Activated naive CD4-positive, alpha-beta T cell treated with anti-CD3 and anti-CD28 coated beads for 36 hours (primary cell): ENCODE measurements at regions not wholly inside any gene's neighbourhood (a gene's known extent, or its start where the extent isn't known, plus 50 kb on each side); places are given as distances from the start of the nearest gene placed in this dataset.
"Not testable (repeated sequence)": the region's sequence is repeated elsewhere in the genome, so short reads cannot be mapped to it uniquely, and the experiment has no call there.

ENCODE experiments used
- CTCF ChIA-PET: fragments of 350-600 bp; sonication (Branson Sonifier 250); formaldehyde crosslinking; loops from one replicate; lab custom pipeline; 2021; ENCODE audit warnings: antibody characterized with exemption; lab: Charles Lee
- DNase-seq: peaks from one replicate; pipeline ENCODE4 v3.0.0-alpha.2; 2020
- H3K27ac Mint-ChIP-seq: one replicate; pipeline ENCODE4 v1.8.0; 2021; ENCODE audit warnings: mild to moderate bottlenecking, mixed read lengths
- H3K27me3 Mint-ChIP-seq: one replicate; pipeline ENCODE4 v1.8.0; 2021; ENCODE audit warnings: low read depth, mixed read lengths
- H3K36me3 Mint-ChIP-seq: one replicate; pipeline ENCODE4 v1.8.0; 2021; ENCODE audit warnings: low read depth, mixed read lengths
- H3K4me1 Mint-ChIP-seq: one replicate; pipeline ENCODE4 v1.8.0; 2021; ENCODE audit warnings: low read depth, mixed read lengths
- H3K4me3 Mint-ChIP-seq: one replicate; pipeline ENCODE4 v1.8.0; 2021; ENCODE audit warnings: mild to moderate bottlenecking, moderate library complexity, mixed read lengths
- H3K9me3 Mint-ChIP-seq: one replicate; pipeline ENCODE4 v1.8.0; 2021; ENCODE audit warnings: mixed read lengths
- intact Hi-C: fragments of 100-400 bp; cut with micrococcal nuclease; formaldehyde crosslinking; loops from one replicate; pipeline ENCODE4 v1.15.1; 2023

GRCh38 chr1:101600615-101601014, 363.8 kb downstream of the S1PR1 start:
- H3K9me3 Mint-ChIP-seq, H3K27ac Mint-ChIP-seq, intact Hi-C loops, H3K4me1 Mint-ChIP-seq, H3K4me3 Mint-ChIP-seq, CTCF ChIA-PET, H3K27me3 Mint-ChIP-seq, H3K36me3 Mint-ChIP-seq, DNase-seq: not testable (repeated sequence)

DNA sequence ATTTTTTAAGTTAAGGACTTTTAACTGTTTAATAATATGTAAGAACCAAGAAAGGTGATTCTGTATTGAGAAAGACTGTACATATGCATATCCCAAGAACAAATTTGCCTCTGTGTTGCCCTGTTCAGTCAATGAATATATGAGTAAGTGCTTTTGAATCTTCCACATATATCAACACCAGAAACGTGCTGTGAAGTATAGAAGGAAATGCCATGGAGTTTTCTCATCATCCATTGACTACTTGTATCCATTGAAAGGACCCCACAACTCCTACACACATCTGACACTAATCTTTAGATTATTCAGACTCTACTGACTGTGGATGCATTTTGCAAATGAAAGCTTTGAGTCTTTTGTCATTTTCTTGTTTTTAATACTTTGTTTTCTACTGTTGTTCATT, 366.9 kb downstream of the S1PR1 start:
- no peaks in the 10 kb centered on the region for H3K4me1 Mint-ChIP-seq
- DNase-seq = no peak
- intact Hi-C loops = no loop called here
- H3K9me3 Mint-ChIP-seq = no peaks in the 10 kb centered on the region
- CTCF ChIA-PET = no interaction called here
- H3K27ac Mint-ChIP-seq = no peak overlapping the region
- peaks cover 4% of the 10 kb centered on the region for H3K27me3 Mint-ChIP-seq
- H3K4me3 Mint-ChIP-seq = no peak overlapping the region
- H3K36me3 Mint-ChIP-seq = no peaks in the 10 kb centered on the region

DNA sequence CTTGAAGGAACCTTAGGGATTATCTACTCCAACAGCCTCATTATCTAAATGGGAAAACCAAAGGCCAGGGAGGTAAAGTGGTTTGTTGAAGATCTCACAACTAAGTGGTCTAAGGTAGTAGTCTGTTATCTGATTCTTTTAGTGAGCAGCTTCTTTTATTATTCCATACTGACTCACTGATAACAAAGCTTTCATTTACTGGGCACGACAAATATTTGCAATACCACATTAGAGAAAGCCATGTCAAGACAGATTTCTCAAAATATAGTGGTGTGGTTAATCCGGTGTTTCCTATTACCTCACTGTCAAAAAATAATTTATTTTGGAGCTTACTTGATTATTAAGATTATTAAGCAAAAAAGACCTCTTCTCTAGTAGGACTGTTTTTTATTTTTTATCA, 369.1 kb downstream of the S1PR1 start:
- Mint-ChIP-seq H3K4me1 (no peaks in the 10 kb centered on the region), H3K27ac (no peak overlapping the region), H3K4me3 (no peak overlapping the region), H3K9me3 (peaks cover 5% of the 10 kb centered on the region), H3K36me3 (no peaks in the 10 kb centered on the region), H3K27me3 (peaks cover 4% of the 10 kb centered on the region)
- intact Hi-C loops = no loop called here
- DNase-seq = no peak
- CTCF ChIA-PET = no interaction called here

GRCh38 chr1:101613546-101613945, 376.7 kb downstream of the S1PR1 start:
- CTCF ChIA-PET = no interaction called here
- no peak overlapping the region for H3K27ac Mint-ChIP-seq
- peaks cover 5% of the 10 kb centered on the region for H3K9me3 Mint-ChIP-seq
- no peak for DNase-seq
- no peaks in the 10 kb centered on the region for H3K4me1 Mint-ChIP-seq
- peaks cover 1% of the 10 kb centered on the region for H3K27me3 Mint-ChIP-seq
- intact Hi-C loops = no loop called here
- no peak overlapping the region for H3K4me3 Mint-ChIP-seq
- no peaks in the 10 kb centered on the region for H3K36me3 Mint-ChIP-seq

DNA sequence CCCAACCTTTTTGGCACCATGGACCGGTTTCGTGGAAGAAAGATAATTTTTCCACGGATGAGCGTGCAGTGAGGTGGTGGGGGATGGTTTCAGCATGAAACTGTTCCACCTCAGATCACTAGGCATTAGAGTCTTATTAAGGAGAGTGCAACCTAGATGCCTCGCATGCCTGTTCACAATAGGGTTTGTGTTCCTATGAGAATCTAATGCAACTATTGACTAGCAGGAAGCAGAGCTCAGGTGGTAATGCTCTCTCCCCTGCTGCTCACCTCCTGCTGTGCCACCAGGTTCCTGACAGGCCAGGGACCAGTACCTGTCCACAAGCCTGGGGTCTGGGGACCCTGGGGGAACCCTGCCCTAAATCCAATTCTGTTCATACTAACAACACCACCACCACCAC, 377.8 kb downstream of the OLFM3 start:
- Mint-ChIP-seq H3K27me3 (peaks cover 9% of the 10 kb centered on the region), H3K36me3 (no peaks in the 10 kb centered on the region), H3K4me1 (no peaks in the 10 kb centered on the region), H3K4me3 (no peak overlapping the region), H3K9me3 (no peaks in the 10 kb centered on the region), H3K27ac (no peak overlapping the region)
- CTCF ChIA-PET = no interaction called here
- DNase-seq = no peak
- intact Hi-C loops = no loop called here

DNA sequence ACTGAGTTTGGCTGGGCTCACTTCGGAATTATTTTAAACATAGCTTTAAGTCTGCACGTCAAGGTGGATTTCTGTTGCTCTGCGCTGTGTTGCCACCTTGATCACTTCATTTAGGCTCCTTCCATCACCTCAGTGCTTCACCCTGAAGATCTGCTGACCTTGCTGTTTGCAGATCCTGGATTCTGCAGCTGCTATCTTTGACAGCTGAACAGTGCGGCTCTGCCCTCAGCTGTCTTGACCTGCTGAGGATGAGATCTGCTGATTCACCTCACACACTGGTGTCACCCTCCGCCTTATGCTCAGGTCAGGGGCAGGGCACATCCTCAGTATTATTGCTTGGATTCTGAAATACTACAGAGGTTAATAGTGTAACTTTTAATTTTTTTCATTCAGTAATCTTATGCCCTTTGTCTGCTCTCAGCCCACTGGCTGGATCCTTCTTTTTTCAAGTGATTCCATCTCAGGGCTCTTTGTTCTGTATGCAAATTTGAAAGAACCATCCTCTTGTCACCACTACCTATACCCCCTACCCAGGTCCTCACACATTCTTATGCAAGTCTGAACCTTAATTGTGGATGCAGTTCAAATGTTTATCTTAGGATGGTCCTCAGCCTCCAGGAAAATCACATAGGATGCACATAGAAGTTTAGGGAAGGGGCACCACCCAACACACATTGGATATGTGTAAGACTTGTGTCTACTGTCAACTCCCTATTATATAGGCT, 364.0 kb downstream of the OLFM3 start:
- Mint-ChIP-seq H3K9me3 (no peaks in the 10 kb centered on the region), H3K27me3 (no peaks in the 10 kb centered on the region), H3K4me1 (no peaks in the 10 kb centered on the region), H3K36me3 (no peaks in the 10 kb centered on the region), H3K27ac (no peak overlapping the region), H3K4me3 (no peak overlapping the region)
- CTCF ChIA-PET = no interaction called here
- DNase-seq = no peak
- intact Hi-C loops = no loop called here

DNA sequence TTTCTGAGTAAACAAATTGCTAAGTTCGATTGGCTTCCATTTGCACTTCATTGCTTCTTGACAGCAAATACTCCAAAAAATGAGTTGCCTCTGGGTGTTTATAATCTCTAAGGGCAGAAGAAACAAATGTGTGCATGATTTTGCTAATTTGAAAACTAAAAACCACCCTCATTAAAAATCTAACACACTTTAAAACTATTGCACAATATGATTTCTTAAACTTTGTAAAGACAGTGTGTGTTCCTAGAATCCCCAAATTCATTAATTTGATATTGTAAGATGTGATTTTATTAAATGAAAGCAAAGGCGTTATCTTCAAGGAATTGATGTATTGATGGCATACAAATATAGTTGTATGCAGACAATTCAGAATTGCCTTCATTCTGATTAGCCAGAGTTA, 350.9 kb downstream of the OLFM3 start:
- H3K27ac Mint-ChIP-seq = no peak overlapping the region
- CTCF ChIA-PET = no interaction called here
- no peaks in the 10 kb centered on the region for H3K9me3 Mint-ChIP-seq
- H3K36me3 Mint-ChIP-seq = no peaks in the 10 kb centered on the region
- H3K4me3 Mint-ChIP-seq = no peak overlapping the region
- no peaks in the 10 kb centered on the region for H3K27me3 Mint-ChIP-seq
- H3K4me1 Mint-ChIP-seq = no peaks in the 10 kb centered on the region
- no peak for DNase-seq
- intact Hi-C loops = no loop called here

DNA sequence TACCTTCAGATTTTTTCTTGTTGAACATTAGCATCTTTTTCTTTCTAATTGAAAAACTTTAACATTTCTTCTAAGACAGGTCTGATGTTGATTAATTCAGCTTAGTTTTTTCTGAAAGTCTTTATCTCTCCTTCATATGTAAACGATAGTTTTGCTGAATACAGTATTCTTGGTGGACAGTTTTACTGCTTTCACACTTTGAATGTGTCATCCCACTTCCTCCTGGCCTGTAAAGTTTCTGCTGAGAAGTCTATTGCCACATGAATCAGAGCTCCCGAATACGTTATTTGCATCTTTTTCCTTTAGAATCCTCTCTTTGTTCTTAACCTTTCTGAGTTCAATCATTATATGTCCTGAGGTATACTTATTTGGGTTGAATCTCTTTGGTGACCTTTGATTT, 344.2 kb downstream of the OLFM3 start:
- no peaks in the 10 kb centered on the region for H3K4me1 Mint-ChIP-seq
- H3K27ac Mint-ChIP-seq = no peak overlapping the region
- no peaks in the 10 kb centered on the region for H3K27me3 Mint-ChIP-seq
- intact Hi-C loops = no loop called here
- CTCF ChIA-PET = no interaction called here
- no peak for DNase-seq
- H3K4me3 Mint-ChIP-seq = no peak overlapping the region
- H3K9me3 Mint-ChIP-seq = peaks cover 6% of the 10 kb centered on the region
- H3K36me3 Mint-ChIP-seq = no peaks in the 10 kb centered on the region

- CTCF ChIA-PET = no interaction called here
- no peaks in the 10 kb centered on the region for H3K4me1 Mint-ChIP-seq
- no peaks in the 10 kb centered on the region for H3K36me3 Mint-ChIP-seq
- DNase-seq = peak; percentile 7
- no peaks in the 10 kb centered on the region for H3K27me3 Mint-ChIP-seq
- H3K9me3 Mint-ChIP-seq = peaks cover 6% of the 10 kb centered on the region
- intact Hi-C loops = no loop called here
- H3K4me3 Mint-ChIP-seq = no peak overlapping the region
- no peak overlapping the region for H3K27ac Mint-ChIP-seq
These were observed 343.2 kb downstream of the OLFM3 start for GRCh38 chr1:101653482-101653946.

- no peak for DNase-seq
- CTCF ChIA-PET = interaction anchor here (0.6 to 0.7 kb wide), 2 partner anchors 195 to 287 kb away, joined by 3 read pairs; no protein-coding TSS in a partner anchor
- Mint-ChIP-seq H3K4me1 (no peaks in the 10 kb centered on the region), H3K4me3 (no peak overlapping the region), H3K36me3 (no peaks in the 10 kb centered on the region), H3K27me3 (no peaks in the 10 kb centered on the region), H3K9me3 (peaks cover 12% of the 10 kb centered on the region), H3K27ac (no peak overlapping the region)
- intact Hi-C loops = no loop called here
These were observed 332.0 kb downstream of the OLFM3 start for GRCh38 chr1:101664726-101665125.

GRCh38 chr1:101667761-101668160, 329.0 kb downstream of the OLFM3 start:
- no peaks in the 10 kb centered on the region for H3K27me3 Mint-ChIP-seq
- no peaks in the 10 kb centered on the region for H3K4me1 Mint-ChIP-seq
- intact Hi-C loops = no loop called here
- no peaks in the 10 kb centered on the region for H3K36me3 Mint-ChIP-seq
- no peak for DNase-seq
- H3K9me3 Mint-ChIP-seq = peaks cover 5% of the 10 kb centered on the region
- no peak overlapping the region for H3K27ac Mint-ChIP-seq
- CTCF ChIA-PET = no interaction called here
- H3K4me3 Mint-ChIP-seq = no peak overlapping the region

GRCh38 chr1:101683136-101683535, 313.6 kb downstream of the OLFM3 start:
- no peaks in the 10 kb centered on the region for H3K36me3 Mint-ChIP-seq
- H3K4me3 Mint-ChIP-seq = no peak overlapping the region
- intact Hi-C loops = no loop called here
- H3K27ac Mint-ChIP-seq = no peak overlapping the region
- CTCF ChIA-PET = no interaction called here
- no peaks in the 10 kb centered on the region for H3K4me1 Mint-ChIP-seq
- DNase-seq = no peak
- no peaks in the 10 kb centered on the region for H3K27me3 Mint-ChIP-seq
- H3K9me3 Mint-ChIP-seq = no peaks in the 10 kb centered on the region

GRCh38 chr1:101683561-101683960, 313.2 kb downstream of the OLFM3 start:
- H3K27ac Mint-ChIP-seq = no peak overlapping the region
- CTCF ChIA-PET = no interaction called here
- no peaks in the 10 kb centered on the region for H3K4me1 Mint-ChIP-seq
- no peaks in the 10 kb centered on the region for H3K36me3 Mint-ChIP-seq
- no peak for DNase-seq
- H3K27me3 Mint-ChIP-seq = no peaks in the 10 kb centered on the region
- intact Hi-C loops = no loop called here
- H3K4me3 Mint-ChIP-seq = no peak overlapping the region
- no peaks in the 10 kb centered on the region for H3K9me3 Mint-ChIP-seq
